Medulla oblongata (tissue), 1 donor: ENCODE measurements at regions not wholly inside any gene's neighbourhood (a gene's known extent, or its start where the extent isn't known, plus 50 kb on each side); places are given as distances from the start of the nearest gene placed in this dataset.
"Not testable (repeated sequence)": the region's sequence is repeated elsewhere in the genome, so short reads cannot be mapped to it uniquely, and the experiment has no call there.

Source experiments
- DNase-seq: peaks from one replicate; pipeline ENCODE4 v3.0.0-alpha.2; 2015; ENCODE audit errors: extremely low spot score

DNA sequence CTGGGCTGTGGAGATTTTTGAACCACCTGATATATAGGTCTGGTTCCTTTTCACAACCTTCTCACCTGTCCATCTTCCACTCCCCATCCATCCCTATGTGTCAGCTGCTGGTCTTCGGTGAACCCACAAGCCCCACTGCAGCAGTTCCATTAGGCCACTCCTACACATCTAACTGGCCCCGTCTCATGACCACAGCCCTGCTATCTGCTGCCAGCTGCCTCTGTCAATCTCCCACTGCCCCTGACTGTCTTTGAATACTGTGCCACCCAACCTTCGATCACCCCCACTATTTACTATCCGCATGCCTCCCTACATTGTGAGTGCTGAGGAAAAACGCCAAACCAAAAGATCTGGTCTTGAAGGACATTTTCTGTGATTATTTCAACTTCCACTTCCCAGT is 795.4 kb downstream of the IGSF11 start:
- no peak for DNase-seq

GRCh38 chr3:118244761-118245160 is 789.9 kb downstream of the IGSF11 start:
- DNase-seq: no peak

GRCh38 chr3:118245312-118245711 is 789.3 kb downstream of the IGSF11 start:
- DNase-seq: no peak

GRCh38 chr3:118258850-118259249 is 775.8 kb downstream of the IGSF11 start:
- DNase-seq: not testable (repeated sequence)

GRCh38 chr3:118262800-118263402 is 771.7 kb downstream of the IGSF11 start:
- DNase-seq: no peak

DNA sequence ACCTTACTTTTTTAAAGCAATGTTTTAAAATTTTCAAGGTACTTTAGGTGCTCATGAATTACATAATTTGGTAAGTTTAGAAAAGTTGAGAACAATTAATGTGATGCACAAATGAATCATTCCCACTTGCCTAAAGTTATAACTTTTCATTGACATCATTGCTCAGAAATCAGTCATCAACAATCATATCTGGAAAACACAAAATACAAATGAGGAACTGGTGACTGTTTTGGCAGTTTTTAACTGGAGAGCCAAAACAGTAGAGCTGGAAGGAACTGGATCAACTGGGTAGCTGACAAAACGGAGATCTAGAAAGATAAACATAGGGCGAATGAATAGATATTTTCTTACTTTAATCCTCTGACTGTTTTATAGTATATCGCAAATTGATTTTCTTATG is 767.1 kb downstream of the IGSF11 start:
- no peak for DNase-seq

DNA sequence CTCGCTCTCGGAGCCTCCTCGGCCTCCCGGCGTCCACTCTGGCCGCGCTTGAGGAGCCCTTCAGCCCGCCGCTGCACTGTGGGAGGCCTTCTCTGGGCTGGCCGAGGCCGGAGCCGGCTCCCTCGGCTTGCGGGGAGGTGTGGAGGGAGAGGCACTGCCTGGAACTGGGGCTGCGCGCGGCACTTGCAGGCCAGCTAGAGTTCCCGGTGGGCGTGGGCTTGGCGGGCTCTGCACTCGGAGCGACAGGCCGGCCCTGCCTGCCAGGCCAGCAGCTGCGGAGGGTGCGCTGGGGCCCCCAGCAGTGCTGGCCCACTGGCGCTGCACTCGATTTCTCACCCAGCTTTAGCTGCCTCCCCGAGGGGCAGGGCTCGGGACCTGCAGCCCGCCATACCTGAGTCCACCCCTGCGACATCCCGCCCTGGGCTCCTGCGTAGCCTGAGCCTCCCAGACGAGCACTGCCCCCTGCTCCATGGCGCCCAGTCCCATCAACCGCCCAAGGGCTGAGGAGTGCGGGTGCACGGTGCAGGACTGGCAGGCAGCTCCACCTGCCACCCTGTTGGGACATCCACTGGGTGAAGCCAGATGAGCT is 765.0 kb downstream of the IGSF11 start:
- DNase-seq: no peak

DNA sequence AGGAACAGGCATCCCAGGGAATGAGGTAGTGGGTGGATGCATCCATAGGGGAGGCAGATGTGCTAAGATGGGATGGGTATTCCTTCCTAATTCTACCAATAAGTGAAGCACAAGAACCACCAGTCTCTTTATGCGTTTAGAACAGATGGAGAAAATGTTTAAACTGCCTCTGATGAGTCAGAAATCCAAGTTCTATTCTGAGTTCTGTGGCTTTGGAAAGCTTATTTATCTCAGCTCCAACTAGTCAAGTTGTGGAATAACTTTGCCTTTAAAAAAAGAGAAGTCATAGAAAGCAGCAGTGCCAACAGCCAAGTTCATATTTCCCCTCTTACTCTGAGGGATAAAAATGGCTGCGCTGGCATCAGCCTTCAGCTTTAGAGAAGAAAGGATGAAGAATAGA is 761.7 kb downstream of the IGSF11 start:
- no peak for DNase-seq

DNA sequence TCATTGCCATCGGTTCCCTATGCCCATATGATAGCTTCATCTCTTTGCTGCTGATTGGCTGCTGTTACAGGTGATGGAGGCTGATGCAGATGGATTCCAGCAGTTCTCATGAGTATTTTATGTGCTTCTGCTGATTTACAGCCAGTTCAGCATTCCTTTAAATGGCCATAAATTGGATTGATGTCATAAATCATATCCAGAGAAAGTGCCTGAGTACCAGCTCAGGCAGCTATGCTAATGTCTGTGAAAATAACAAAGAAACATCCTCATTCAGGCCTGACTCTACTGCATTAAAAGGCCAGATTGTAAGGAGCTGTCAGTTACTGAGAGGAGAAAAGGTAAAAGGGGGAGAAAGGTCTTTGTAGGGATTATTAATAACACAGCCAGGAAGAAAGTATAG is 756.8 kb downstream of the IGSF11 start:
- DNase-seq: no peak

- no peak for DNase-seq
These were observed 741.8 kb downstream of the IGSF11 start for GRCh38 chr3:118292841-118293240.

DNA sequence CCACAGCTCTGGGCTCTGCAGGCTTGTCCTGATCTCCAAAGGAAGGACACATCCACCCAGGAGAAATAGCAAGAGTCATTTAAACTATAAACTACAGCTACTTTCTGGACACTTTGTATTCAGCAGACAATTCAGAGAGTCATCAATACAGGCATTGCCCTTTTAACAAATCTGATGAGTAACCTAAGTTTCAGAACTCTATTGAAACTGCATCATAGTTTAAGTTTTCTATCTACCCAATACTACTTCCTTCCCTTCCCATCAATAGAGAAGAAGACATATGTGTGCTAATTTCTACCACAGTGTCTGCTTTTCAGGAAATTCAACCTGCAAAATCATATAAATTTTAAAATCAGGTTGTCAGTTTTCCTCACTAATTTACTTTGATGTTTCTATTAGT is 736.5 kb downstream of the IGSF11 start:
- no peak for DNase-seq

DNA sequence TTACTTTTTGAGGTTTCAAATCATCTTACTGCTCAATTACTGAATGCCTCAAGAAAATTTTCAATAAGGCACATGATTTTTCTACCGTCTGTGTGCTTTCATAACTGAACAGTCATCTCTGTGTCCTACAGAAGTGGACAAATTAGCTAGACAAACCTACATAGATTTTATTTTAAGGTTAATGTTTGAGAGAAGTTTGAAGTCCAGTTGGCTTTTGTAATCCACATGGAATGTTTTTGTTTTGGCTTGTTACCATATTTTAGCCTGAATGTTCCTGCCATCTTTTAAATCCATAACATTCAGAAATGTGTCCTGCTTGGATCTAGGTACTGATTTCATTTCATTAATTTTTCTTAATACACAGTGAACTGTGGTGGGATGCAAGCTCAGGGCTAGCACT is 730.1 kb downstream of the IGSF11 start:
- no peak for DNase-seq

- DNase-seq: no peak
These were observed 701.9 kb downstream of the IGSF11 start for GRCh38 chr3:118332699-118333098.

- DNase-seq: no peak
These were observed 697.0 kb downstream of the IGSF11 start for GRCh38 chr3:118337649-118338048.

DNA sequence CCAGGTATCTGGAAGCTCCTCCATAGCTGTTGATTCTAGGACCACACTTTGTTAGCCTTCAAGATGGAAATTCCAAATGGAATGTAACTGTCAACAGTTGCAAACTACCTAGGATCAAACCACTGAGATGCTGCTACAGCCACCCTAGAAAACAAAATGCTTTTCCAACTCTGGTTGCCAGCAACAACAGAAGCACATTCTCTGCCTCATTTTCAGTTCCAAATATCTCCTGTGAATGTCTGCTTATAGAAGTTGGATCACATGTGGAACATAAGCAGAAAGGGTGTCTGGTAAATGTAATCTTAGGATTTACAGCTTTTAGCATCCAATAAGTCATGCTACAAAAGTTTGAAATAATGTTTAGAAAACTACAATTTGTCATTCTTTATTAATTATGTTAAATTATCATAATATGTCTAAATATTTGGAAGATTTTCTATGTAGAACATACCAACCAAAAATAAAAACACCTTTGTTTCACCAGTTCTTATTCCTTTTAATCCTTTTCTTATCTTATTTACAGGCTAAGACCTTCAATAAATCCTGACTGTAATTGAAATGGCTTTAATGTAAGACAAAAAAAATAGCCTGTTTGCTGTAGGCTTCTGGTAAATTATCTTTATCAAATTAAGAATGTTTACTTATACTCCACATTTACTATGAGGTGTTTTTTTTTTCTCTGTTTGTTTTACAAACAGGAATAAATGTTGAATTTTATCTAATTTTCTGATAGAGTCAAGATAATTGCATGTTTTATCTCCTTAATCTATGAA is 687.1 kb downstream of the IGSF11 start:
- no peak for DNase-seq

DNA sequence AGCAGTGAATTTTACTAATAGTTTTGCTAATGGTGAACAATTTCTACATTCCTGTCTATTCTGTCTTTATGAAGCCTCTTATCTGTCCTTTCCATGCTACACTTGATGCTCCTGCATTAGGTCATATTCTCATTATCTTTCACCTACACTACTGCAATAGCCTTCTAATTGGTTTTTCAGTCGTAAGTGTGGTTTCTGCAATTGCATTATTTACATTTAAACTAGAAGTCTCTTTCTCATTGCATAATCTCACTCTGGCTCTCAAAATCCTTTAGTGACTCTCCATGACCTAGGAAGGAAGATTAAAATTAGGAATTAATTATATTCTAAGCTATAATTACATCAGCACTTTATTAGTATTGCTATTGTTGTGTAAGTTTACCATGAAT is 686.5 kb downstream of the IGSF11 start:
- DNase-seq: no peak

GRCh38 chr3:118354556-118354955 is 680.1 kb downstream of the IGSF11 start:
- no peak for DNase-seq

DNA sequence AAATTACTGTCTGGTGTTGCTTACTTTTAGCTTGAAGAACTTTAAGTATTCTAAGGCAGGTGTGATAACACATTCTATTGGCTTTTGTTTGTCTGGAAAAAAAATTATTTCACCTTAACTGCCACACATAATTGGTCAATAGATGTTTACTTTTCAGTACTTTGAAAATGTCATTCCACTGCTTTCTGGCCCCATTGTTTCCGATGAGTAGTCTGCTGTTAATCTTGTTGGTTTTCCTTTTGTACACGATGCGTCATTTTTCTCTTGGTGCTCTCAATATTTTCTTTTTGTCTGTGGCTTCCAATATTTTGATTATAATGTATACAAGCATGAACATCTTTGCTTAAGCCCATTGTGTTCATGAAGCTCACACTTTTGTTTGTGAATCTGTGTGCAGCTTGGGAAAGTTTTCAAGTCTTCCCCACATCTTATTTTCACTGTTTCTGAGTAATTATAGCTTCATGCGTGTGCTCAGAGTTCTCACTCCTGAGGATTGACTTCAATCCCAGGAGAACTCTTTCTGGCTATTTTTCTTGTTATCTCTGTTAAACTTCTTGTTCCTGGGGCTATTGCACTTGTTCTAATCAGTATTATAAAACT is 664.7 kb downstream of the IGSF11 start:
- DNase-seq: no peak

DNA sequence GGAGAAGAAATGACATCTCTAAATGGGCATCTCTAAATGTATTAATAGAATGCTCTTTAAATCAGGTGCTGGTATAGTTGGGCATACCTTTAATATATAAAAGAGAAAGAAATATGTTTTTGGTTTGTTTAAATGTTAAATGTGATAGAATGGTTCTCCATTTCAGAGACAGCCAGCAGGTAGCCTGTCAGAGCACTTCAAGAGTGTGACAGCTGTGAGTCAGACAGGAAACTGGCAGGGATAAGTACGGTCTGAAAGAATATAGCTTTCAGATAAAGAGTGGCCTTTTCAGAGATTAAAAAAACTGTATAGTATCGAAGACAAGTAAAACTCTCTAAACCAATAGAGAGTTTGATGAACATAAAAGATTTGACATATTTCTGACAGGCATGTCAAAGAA is 654.1 kb downstream of the IGSF11 start:
- no peak for DNase-seq

GRCh38 chr3:118396491-118396890 is 638.2 kb downstream of the IGSF11 start:
- no peak for DNase-seq

DNA sequence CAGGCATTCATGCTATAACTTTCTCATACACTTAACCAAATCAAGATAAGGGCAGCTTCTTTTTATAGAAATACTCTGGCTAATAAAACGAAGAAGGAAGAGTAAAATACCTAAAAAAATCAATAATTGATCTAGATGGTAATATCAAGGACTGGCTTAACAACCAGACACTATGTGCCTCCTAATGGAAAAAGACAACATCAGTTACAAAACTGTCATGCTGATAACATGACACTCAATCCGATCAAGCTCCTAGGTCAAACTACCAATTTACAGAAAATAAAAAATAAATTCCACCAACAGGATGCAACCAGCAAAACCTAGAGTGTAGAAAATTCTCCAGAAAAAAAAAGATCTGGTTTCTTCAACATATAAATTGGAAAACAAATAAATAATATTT is 634.6 kb downstream of the IGSF11 start:
- DNase-seq: no peak

DNA sequence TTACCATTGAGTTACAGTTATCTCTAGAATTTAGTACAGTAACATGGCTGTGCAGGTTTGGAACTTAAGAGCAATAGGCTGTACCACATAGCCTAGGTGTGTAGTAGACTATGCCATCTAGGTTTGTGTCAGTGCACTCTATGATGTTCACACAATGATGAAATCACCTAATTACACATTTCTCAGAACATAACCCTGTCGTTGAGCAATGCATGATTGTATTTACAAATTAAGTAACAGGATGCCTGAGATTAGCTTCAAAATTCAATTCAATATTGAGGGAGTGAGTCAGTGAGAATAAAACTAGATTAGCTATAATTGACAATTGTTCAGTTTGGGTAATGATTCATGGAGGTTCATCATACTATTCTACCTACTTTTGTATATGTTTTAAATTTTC is 633.8 kb downstream of the IGSF11 start:
- DNase-seq: no peak

GRCh38 chr3:118401887-118402286 is 632.8 kb downstream of the IGSF11 start:
- no peak for DNase-seq
